Stimulated activated CD4-positive, alpha-beta T cell treated with anti-CD3 and anti-CD28 coated beads, Interleukin-2, amount 100 ng/mL, for 48 hours (primary cell): ENCODE measurements at regions not wholly inside any gene's neighbourhood (a gene's known extent, or its start where the extent isn't known, plus 50 kb on each side); places are given as distances from the start of the nearest gene placed in this dataset.
A peak's percentile ranks its signal among the peaks of the same experiment; 100 is the strongest.

Source experiments
- DNase-seq, 2 donors: peaks; one replicate each; pipeline ENCODE4 v3.0.0-alpha.2; 2020

GRCh38 chr6:29999416-29999815 is 57.1 kb downstream of the HLA-A start:
- DNase-seq, result no peak

- no peak for DNase-seq
Measured at GRCh38 chr6:30000156-30000791, 57.9 kb downstream of the HLA-A start.

GRCh38 chr6:30002871-30003270 is 58.2 kb upstream of the POLR1H start:
- no peak for DNase-seq

GRCh38 chr6:30005482-30005881 is 55.6 kb upstream of the POLR1H start:
- DNase-seq, result no peak

- peak in 1 of 2 donors; percentile 24 for DNase-seq
Measured at GRCh38 chr6:30006170-30007131, 54.6 kb upstream of the POLR1H start.

- no peak for DNase-seq
Measured at GRCh38 chr6:30007132-30007764, 53.8 kb upstream of the POLR1H start.

- DNase-seq, result no peak
Measured at GRCh38 chr6:30009113-30009512, 52.0 kb upstream of the POLR1H start.
